GM21381 (cell line): ENCODE measurements at regions not wholly inside any gene's neighbourhood (a gene's known extent, or its start where the extent isn't known, plus 50 kb on each side); places are given as distances from the start of the nearest gene placed in this dataset.

Experiments used
- ATAC-seq: cut with Tn5 transposase; IDR thresholded peaks from one replicate; pipeline ENCODE4 v1.9.1; 2021; ENCODE audit warnings: mild to moderate bottlenecking, moderate library complexity; ENCODE audit not compliant: unreplicated experiment

DNA sequence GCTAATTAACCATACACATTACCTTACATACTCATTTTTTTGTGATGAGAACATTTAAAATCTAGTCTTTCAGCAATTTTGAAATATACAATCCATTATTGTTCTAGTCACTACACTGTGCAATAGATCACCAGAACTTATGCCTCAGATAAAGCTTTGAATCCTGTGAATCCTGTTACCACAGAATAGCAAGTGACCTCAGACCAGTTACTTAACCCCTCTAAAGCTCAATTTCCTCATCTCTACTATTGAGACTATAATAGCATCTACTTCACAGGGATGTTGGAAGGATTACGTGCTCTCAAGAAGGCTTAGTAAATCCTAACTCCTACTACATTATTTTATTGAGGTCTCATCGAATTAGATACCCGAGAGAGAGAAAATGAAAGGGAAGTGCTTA is 60.2 kb upstream of the PIP5K1B start:
- no peak for ATAC-seq

DNA sequence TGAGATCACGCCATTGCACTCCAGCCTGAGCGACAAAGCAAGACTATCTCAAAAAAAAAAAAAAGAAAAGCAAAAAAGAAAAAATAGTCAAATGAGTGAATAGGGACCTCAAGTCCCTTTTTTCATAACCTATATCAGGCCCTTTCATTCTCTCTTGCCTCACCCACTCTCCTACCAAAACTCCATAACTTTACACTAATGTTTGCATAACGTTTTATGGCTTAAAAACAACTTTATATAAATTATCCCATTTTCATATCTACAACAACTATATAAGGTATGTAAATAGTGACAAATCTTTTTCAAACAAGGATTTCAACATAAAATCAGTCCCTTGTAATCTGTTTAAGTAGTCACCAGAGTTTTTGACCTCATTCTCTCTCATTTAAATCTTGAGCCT is 56.9 kb upstream of the PIP5K1B start:
- no peak for ATAC-seq

DNA sequence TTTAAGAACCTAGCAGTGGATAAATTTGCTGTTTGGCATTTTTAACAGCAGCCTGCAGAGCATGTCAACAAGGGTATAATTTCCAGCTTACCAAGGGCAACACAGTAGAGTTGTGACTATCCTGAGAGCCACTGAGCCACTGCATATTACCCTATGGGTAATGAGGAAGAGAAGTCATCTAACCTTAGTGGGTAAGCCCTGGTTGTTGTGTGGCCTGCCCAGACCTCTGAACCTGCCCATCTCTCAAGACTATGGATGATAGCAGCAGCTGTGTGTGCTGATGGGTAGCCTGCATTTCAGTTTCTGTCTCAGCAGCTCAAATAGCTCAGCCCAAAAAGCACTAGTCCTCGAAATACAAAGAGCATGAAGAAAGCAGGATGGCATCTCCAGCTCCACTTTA is 56.1 kb upstream of the PIP5K1B start:
- no peak for ATAC-seq

DNA sequence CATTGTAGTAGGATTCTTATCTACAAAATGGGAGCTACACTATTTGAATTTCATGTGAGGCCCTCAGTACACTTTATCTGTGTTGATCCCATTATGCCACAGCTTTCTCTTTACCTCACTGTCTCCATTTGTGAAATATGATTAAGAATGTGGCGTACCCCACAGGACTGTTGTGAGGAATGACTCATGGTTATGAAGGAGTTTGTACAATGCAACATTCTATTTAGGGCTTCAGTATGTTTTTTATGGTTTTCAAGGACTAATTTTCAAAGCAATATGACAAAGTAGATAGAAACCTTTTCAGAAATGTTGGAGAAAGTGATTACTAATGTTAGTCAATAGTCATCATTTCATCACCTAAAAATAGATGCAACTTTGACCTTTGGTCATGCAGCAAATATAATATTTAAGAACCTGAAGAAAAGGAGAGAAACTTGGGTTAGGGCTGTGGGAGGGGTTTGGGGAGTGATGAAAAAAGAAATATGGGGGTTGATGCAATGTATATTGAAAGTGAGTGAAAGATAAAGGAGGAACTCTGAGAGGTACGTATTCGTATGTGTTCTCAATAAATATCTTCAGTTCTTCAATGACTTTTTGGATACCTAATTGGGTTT is 53.7 kb upstream of the PIP5K1B start:
- no peak for ATAC-seq

DNA sequence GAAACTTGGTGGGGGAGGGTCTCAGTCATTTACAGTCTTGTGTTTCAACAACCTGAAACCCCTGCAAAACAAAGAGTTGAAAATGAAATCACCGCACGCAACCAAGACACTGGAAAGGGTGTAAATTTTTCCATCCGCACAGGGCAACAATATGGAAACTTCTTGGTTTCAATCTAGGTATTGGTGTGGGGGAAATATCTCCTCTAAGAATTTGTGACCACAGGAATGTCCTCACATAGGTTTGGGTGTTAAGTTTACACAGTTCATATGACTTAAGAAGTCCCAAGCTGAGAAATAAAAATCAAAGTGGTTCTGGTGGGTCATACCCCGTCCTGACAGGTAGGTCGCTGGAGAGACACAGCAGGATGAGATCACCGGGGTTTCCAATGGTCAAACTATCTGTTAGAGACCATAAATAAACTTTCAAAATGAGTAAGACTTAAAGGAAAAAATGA is 51.9 kb upstream of the PIP5K1B start:
- peak; percentile 82 for ATAC-seq

DNA sequence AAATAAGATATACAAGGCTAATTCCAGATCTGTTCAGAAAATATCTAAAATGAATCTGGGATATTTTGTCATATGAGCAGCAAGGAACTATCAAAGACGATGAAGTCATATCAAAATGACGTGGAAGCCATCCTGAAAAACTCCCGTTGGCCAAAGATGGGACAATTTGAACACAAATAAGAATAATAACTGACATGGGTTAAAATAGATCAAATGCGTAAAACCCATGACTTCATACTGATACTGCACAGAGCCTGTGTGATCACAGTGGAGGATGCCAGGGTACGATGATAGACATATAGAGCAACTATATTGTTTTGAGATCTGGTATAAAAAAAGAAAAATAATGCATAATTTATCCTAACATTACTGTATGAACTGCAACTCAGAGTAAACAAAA is 51.0 kb upstream of the PIP5K1B start:
- ATAC-seq, result no peak
